Fibroblast of villous mesenchyme (primary cell): ENCODE measurements at regions not wholly inside any gene's neighbourhood (a gene's known extent, or its start where the extent isn't known, plus 50 kb on each side); places are given as distances from the start of the nearest gene placed in this dataset.

Experiments used
- DNase-seq: peaks from one replicate; pipeline ENCODE4 v3.0.0-alpha.2; 2010; ENCODE audit warnings: low read depth
- H3K4me3 ChIP-seq: 2 replicates; pipeline ENCODE4 v1.5.1; 2011; ENCODE audit warnings: low read depth, mild to moderate bottlenecking, low read length
- CTCF ChIP-seq: IDR thresholded peaks from 2 replicates; pipeline ENCODE4 v1.5.1; 2012; ENCODE audit warnings: low read depth, mild to moderate bottlenecking, low read length; ENCODE audit not compliant: insufficient read depth

- no peak for TF ChIP-seq CTCF
- DNase-seq = no peak
- H3K4me3 ChIP-seq = no peak overlapping the region
Measured at GRCh38 chrX:106363214-106363613, 195.1 kb downstream of the PWWP3B start.

- no peak for DNase-seq
- H3K4me3 ChIP-seq = no peak overlapping the region
Measured at GRCh38 chrX:106378616-106379015, 210.5 kb downstream of the PWWP3B start.

GRCh38 chrX:106391284-106391911, 220.4 kb upstream of the RADX start:
- DNase-seq = peak; percentile 2
- H3K4me3 ChIP-seq = no peak overlapping the region
- TF ChIP-seq CTCF = no peak

More at GRCh38 chrX:106378616-106379015, 210.5 kb downstream of the PWWP3B start:
- no peak for TF ChIP-seq CTCF

- DNase-seq = no peak
- no peak for TF ChIP-seq CTCF
- no peak overlapping the region for H3K4me3 ChIP-seq
Measured at GRCh38 chrX:106392346-106392745, 219.4 kb upstream of the RADX start.

GRCh38 chrX:106397788-106398538, 213.8 kb upstream of the RADX start:
- peak; percentile 22 for DNase-seq
- H3K4me3 ChIP-seq = no peak overlapping the region
- no peak for TF ChIP-seq CTCF

GRCh38 chrX:106401965-106402559, 209.7 kb upstream of the RADX start:
- H3K4me3 ChIP-seq = no peak overlapping the region
- no peak for DNase-seq
- TF ChIP-seq CTCF = no peak
